ENCODE measurements at regions not wholly inside any gene's neighbourhood (a gene's known extent, or its start where the extent isn't known, plus 50 kb on each side); places are given as distances from the start of the nearest gene placed in this dataset.

GRCh38 chr2:156837635-156838370, 401.6 kb downstream of the GPD2 start:
- DNase-seq (ENCODE audit: extremely low read depth, low read depth), result no peak

- DNase-seq (ENCODE audit: extremely low read depth, low read depth), result no peak
These were observed 405.1 kb downstream of the GPD2 start for GRCh38 chr2:156841321-156841720.

DNA sequence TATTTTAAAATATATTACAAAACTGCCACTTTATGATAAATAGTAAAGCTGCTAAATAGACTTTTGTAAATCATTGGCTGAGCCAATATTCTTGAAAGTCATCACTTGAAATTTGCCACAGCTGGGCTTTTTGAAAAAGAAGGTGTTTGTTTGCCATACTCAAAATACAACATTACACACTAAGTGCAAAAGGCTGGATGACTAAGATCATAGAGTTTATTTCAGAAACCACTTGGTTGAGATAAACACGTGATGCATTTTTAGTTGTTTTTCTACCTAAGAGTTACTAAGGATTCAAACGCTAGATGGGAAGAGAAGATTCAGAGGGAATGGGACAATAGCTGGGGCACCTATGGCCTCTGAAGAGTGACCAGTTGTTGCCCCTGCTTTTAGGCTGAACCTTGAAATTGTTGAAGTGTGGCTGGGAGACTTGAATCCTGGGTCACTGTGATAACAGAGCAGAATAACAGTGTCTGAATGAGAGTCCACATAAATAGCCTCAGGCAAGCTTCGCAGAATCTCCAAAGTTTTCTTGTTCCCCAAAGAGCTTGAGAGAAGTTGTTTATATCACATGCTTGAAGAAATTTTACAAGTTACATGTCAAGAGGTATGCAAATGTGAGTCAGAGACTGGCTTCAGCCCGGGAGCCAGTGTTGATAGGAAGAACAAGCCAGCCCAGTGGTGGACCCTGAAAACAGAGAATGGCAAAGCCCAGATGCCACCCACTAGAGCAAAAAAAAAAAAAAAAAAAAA, 409.8 kb downstream of the GPD2 start:
- DNase-seq (ENCODE audit: extremely low read depth, low read depth), result no peak

DNA sequence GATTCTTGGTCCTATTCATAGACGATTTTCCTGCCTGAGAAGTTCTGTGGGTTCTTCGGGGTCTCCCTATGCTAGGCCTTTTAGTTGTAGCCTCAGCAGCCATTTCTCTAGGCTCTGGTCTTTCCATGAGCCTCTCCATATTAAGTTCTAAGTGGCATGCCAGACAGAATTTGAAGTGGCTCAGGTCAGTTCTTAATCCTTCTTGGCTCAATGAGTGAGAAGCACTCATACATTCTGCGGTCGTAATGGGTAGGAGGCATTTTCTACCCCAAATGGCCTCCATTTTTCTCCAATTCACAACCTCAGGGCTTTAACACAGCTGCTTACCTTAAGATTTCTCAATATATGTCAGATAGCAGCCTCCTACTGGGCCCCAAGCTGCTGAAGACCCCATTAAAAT, 405.3 kb upstream of the GALNT5 start:
- no peak for DNase-seq (ENCODE audit: extremely low read depth, low read depth)

GRCh38 chr2:156852681-156853080, 404.8 kb upstream of the GALNT5 start:
- no peak for DNase-seq (ENCODE audit: extremely low read depth, low read depth)

- DNase-seq (ENCODE audit: extremely low read depth, low read depth), result no peak
These were observed 393.2 kb upstream of the GALNT5 start for GRCh38 chr2:156864325-156864724.

DNA sequence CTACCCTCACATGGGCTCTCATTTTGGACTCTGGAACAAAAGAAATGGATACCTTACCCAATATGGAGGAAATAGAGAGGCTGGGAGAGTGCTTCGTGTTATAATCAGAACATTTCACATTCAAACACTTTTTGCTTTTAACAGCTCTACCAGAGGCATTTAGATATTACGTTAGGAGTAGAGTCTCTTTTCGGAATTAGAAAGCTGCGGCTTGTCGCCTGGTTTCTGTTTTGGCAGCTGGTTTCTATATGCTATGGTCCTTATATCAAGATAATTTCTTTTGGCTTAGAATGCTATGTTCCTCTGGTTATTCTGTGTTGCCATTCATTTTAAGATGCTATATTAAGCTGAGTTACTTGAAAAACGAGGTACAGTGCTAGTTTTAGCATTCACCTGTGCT, 392.8 kb upstream of the GALNT5 start:
- DNase-seq (ENCODE audit: extremely low read depth, low read depth), result no peak

GRCh38 chr2:156867201-156867600, 390.3 kb upstream of the GALNT5 start:
- DNase-seq (ENCODE audit: extremely low read depth, low read depth), result no peak

GRCh38 chr2:156874707-156875106, 382.8 kb upstream of the GALNT5 start:
- no peak for DNase-seq (ENCODE audit: extremely low read depth, low read depth)

- peak; percentile 9 for DNase-seq (ENCODE audit: extremely low read depth, low read depth)
These were observed 373.7 kb upstream of the GALNT5 start for GRCh38 chr2:156883804-156884203.

- DNase-seq (ENCODE audit: extremely low read depth, low read depth), result no peak
These were observed 373.3 kb upstream of the GALNT5 start for GRCh38 chr2:156884216-156884615.

- DNase-seq (ENCODE audit: extremely low read depth, low read depth), result no peak
These were observed 366.9 kb upstream of the GALNT5 start for GRCh38 chr2:156890529-156891148.

GRCh38 chr2:156891609-156892008, 365.9 kb upstream of the GALNT5 start:
- DNase-seq (ENCODE audit: extremely low read depth, low read depth), result no peak

DNA sequence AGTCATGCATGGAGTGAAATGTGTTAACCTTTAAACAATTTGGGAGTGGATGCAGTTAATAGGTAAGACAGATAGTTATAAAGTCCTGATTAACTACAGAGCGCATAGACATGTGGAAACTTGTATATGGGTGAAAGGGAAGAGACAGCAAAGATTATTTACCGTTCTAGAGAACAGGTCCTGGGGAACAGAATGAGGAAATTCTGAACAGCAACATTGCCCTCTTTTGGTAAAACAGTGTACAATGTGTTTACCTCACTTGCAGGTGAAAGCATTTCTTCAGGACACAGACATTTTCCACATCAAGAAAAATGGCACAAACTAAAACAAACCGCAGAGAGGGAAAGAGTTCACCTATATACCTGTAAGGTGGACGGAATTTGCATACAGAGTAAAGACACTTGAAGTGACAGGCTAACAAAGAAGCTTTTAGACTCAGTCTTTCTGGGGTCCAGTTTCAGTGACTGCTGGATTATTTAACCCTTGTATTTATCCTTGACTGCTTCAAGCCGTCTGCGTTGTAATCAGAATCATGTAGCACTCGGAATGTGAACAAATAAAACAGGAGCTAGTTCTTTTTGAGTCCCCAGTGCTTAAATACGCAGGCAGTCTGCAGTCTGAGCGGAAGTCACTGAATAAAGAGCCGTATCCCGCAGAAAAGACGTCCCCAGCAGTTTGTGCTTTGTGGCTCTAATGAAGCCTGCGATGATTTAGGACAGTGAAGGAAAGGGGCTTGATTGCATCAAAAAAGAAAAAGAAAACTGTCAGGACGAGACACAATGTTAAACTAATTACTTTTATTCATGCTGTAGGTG, 364.8 kb upstream of the GALNT5 start:
- DNase-seq (ENCODE audit: extremely low read depth, low read depth), result peak; percentile 66

DNA sequence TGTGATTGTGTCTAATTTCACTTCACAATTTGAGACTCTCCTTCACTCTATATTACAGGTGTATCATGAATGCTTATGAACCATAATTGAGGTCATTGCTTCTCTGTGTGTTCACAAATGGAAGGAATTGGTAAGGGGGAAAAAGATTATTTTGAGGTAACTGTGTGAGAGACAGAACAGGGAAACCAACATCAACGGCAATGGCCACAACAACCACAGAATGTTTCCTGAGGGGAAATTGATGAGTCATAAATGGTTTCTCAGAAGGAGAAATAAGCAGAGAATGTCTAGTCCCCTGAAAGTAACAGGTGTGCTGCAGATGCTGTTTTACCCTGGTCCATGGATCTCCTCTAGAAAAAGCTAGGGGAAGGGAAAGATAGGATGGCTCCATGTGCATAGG, 361.2 kb upstream of the GALNT5 start:
- DNase-seq (ENCODE audit: extremely low read depth, low read depth), result no peak

- DNase-seq (ENCODE audit: extremely low read depth, low read depth), result no peak
These were observed 360.0 kb upstream of the GALNT5 start for GRCh38 chr2:156897548-156897947.

- DNase-seq (ENCODE audit: extremely low read depth, low read depth), result no peak
These were observed 356.0 kb upstream of the GALNT5 start for GRCh38 chr2:156901373-156902031.

DNA sequence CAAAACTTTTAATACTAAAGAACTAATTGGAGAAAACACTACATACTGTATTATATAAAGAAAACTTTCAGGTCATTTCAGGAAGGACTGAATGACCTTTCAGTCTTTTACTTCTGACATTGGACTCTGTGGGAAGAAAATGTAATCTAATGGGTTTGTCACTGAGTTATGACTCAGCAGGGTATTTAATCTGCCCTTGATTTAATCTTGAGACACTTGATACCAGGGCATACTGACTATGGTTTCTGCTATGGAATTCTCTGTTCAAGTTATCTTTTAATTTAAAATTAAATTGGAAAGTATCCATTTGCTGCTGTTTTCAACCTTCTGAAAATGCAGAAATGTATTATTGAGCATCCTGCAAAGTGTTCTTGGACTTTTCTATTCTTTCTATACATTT, 354.2 kb upstream of the GALNT5 start:
- no peak for DNase-seq (ENCODE audit: extremely low read depth, low read depth)

DNA sequence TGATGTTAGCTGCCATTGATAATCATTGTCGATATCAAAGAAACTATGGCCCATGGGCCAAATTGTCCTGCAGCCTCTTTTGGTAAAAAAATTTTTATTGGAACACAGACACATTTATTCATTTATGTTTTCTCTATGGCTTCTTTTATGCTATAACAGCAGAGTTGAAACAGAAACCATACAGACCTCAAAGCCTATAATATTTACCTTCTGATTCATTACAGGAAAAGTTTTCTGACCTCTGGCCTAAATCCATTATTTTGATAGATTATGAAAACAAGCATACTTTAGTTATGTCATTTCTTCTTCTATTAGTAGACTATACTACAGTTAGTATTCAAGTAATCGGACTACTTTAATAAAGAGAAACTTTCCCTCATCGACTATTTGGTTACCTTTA, 349.7 kb upstream of the GALNT5 start:
- DNase-seq (ENCODE audit: extremely low read depth, low read depth), result no peak

- no peak for DNase-seq (ENCODE audit: extremely low read depth, low read depth)
These were observed 348.7 kb upstream of the GALNT5 start for GRCh38 chr2:156908825-156909224.

GRCh38 chr2:156909983-156910382, 347.5 kb upstream of the GALNT5 start:
- DNase-seq (ENCODE audit: extremely low read depth, low read depth), result no peak
